H1 (cell line): ENCODE measurements at regions not wholly inside any gene's neighbourhood (a gene's known extent, or its start where the extent isn't known, plus 50 kb on each side); places are given as distances from the start of the nearest gene placed in this dataset.

Experiments
- CTCF ChIA-PET: fragments of 300-600 bp; sonication (Branson Sonifier 250); formaldehyde crosslinking; loops from one replicate; lab custom pipeline; 2021; ENCODE audit not compliant: partially characterized antibody; lab: Charles Lee
- POLR2A ChIA-PET: fragments of 300-600 bp; sonication (Branson Sonifier 250); formaldehyde crosslinking; loops from one replicate; lab custom pipeline; 2021; ENCODE audit warnings: inconsistent platforms; ENCODE audit not compliant: partially characterized antibody; lab: Charles Lee
- DNase-seq, 2 experiments: peaks; one replicate each; pipeline versions ENCODE4 v3.0.0 to v3.0.0-alpha.2; 2010 to 2022; ENCODE audit warnings: low spot score in 2 of 2, low read depth in 1 of 2, mixed read lengths in 1 of 2
- FAIRE-seq: peaks from 2 replicates; lab custom pipeline; 2011; peaks lifted over from hg19 to GRCh38; lab: Jason Lieb, UNC
- H2AFZ ChIP-seq: 2 replicates; pipeline ENCODE4 v1.8.1; 2012; ENCODE audit warnings: low read length, inconsistent platforms
- H2AK5ac ChIP-seq: 2 replicates; pipeline ENCODE4 v1.6.1; 2013; ENCODE audit warnings: low read depth, low read length
- H2BK120ac ChIP-seq: replicated peaks from 2 replicates; pipeline ENCODE3; 2013; ENCODE audit warnings: low read depth, low read length, inconsistent platforms
- H2BK12ac ChIP-seq: 2 replicates; pipeline ENCODE4 v1.6.1; 2013; ENCODE audit warnings: low read depth, low read length
- H2BK15ac ChIP-seq: 2 replicates; pipeline ENCODE4 v1.6.1; 2013; ENCODE audit warnings: low read length
- H2BK20ac ChIP-seq: 2 replicates; pipeline ENCODE4 v1.6.1; 2013; ENCODE audit warnings: low read length
- H2BK5ac ChIP-seq: 2 replicates; pipeline ENCODE4 v1.6.1; 2013; ENCODE audit warnings: low read depth, low read length
- H3K14ac ChIP-seq: 2 replicates; pipeline ENCODE4 v1.6.1; 2013; ENCODE audit warnings: inconsistent platforms; ENCODE audit not compliant: insufficient read length
- H3K18ac ChIP-seq: 2 replicates; pipeline ENCODE4 v1.6.1; 2013; ENCODE audit warnings: low read length; ENCODE audit errors: extremely low read depth
- H3K23ac ChIP-seq: 2 replicates; pipeline ENCODE4 v1.6.1; 2013; ENCODE audit warnings: inconsistent platforms; ENCODE audit not compliant: insufficient read length
- H3K23me2 ChIP-seq: 2 replicates; pipeline ENCODE4 v1.6.1; 2013; ENCODE audit warnings: low read depth, low read length
- H3K27ac ChIP-seq: 2 replicates; pipeline ENCODE4 v1.6.1; 2011; ENCODE audit warnings: low read depth, low read length, inconsistent platforms
- H3K27me3 ChIP-seq, 4 experiments: replicated peaks in 1 of 4; 1 replicate in 1 of 4; 2 replicates in 3 of 4; pipeline versions ENCODE4 v1.6.1 to v1.8.1; 2011 to 2013; ENCODE audit warnings: low read length in 3 of 4, mild to moderate bottlenecking in 3 of 4, inconsistent platforms in 2 of 4, mixed read lengths in 2 of 4, moderate library complexity in 1 of 4; ENCODE audit not compliant: control insufficient read depth in 3 of 4, insufficient read depth in 3 of 4; ENCODE audit errors: extremely low read depth in 1 of 4
- H3K36me3 ChIP-seq, 4 experiments: 2 replicates each; pipeline versions ENCODE4 v1.6.1 to v1.8.1; 2011 to 2013; ENCODE audit warnings: mild to moderate bottlenecking in 4 of 4, low read length in 3 of 4, moderate library complexity in 2 of 4, control low read depth in 1 of 4, inconsistent platforms in 1 of 4; ENCODE audit not compliant: insufficient read depth in 4 of 4, control insufficient read depth in 2 of 4
- H3K4ac ChIP-seq: replicated peaks from 2 replicates; pipeline ENCODE3; 2013; ENCODE audit warnings: low read length, low read depth, mixed read lengths, inconsistent platforms; ENCODE audit not compliant: insufficient read length
- H3K4me1 ChIP-seq, 4 experiments: replicated peaks in 1 of 4; 1 replicate in 1 of 4; 2 replicates in 3 of 4; pipeline versions ENCODE4 v1.6.1 to v1.8.1; 2011 to 2013; ENCODE audit warnings: low read length in 3 of 4, inconsistent platforms in 2 of 4, mixed read lengths in 1 of 4; ENCODE audit not compliant: insufficient read depth in 4 of 4, control insufficient read depth in 3 of 4
- H3K4me2 ChIP-seq, 2 experiments: 2 replicates each; pipeline versions ENCODE4 v1.6.1 to v1.8.1; 2011 to 2013; ENCODE audit warnings: low read depth in 2 of 2, low read length in 2 of 2, control low read depth in 1 of 2, inconsistent platforms in 1 of 2, mild to moderate bottlenecking in 1 of 2; ENCODE audit not compliant: insufficient read depth in 1 of 2
- H3K4me3 ChIP-seq, 4 experiments: fragments of 200-600, 300-600 bp in 1 of 4; sonication (generic), shearing (Covaris generic), sonication (Bioruptor Twin) in 1 of 4; 2 replicates each; pipeline versions ENCODE4 v1.5.1 to v1.8.1; 2011 to 2016; ENCODE audit warnings: low read length in 4 of 4, low read depth in 3 of 4, control low read depth in 2 of 4, inconsistent platforms in 2 of 4, mild to moderate bottlenecking in 2 of 4, mixed read lengths in 1 of 4, moderate library complexity in 1 of 4; ENCODE audit not compliant: insufficient read depth in 2 of 4; ENCODE audit errors: extremely low read depth in 1 of 4
- H3K56ac ChIP-seq: replicated peaks from 2 replicates; pipeline ENCODE3; 2013; ENCODE audit warnings: low read depth, mild to moderate bottlenecking, mixed read lengths, low read length, inconsistent platforms; ENCODE audit not compliant: insufficient read length
- H3K79me1 ChIP-seq: 2 replicates; pipeline ENCODE4 v1.6.1; 2013; ENCODE audit warnings: low read depth, low read length, control low read depth
- H3K79me2 ChIP-seq, 2 experiments: 2 replicates each; pipeline versions ENCODE4 v1.6.1 to v1.8.1; 2012 to 2013; ENCODE audit warnings: low read length in 2 of 2, mild to moderate bottlenecking in 2 of 2, inconsistent platforms in 1 of 2; ENCODE audit not compliant: insufficient read depth in 2 of 2, control insufficient read depth in 1 of 2
- H3K9ac ChIP-seq, 4 experiments: replicated peaks in 1 of 4; 1 replicate in 1 of 4; 2 replicates in 3 of 4; pipeline versions ENCODE4 v1.6.1 to v1.8.1; 2011 to 2013; ENCODE audit warnings: low read depth in 3 of 4, low read length in 3 of 4, control low read depth in 2 of 4, mild to moderate bottlenecking in 2 of 4, moderate library complexity in 2 of 4, inconsistent platforms in 1 of 4; ENCODE audit errors: extremely low read depth in 1 of 4
- H3K9me3 ChIP-seq, 2 experiments: 2 replicates each; pipeline versions ENCODE4 v1.6.1 to v1.8.1; 2012 to 2013; ENCODE audit warnings: mild to moderate bottlenecking in 2 of 2, moderate library complexity in 2 of 2, control low read depth in 1 of 2, inconsistent platforms in 1 of 2, low read depth in 1 of 2, low read length in 1 of 2, mixed read lengths in 1 of 2; ENCODE audit not compliant: insufficient read depth in 2 of 2
- H4K20me1 ChIP-seq, 2 experiments: replicated peaks in 1 of 2; 2 replicates each; pipeline versions ENCODE3 to v1.8.1; 2011 to 2013; ENCODE audit warnings: inconsistent platforms in 2 of 2, low read length in 2 of 2, mild to moderate bottlenecking in 1 of 2; ENCODE audit not compliant: insufficient read depth in 2 of 2, control insufficient read depth in 1 of 2
- H4K5ac ChIP-seq: 2 replicates; pipeline ENCODE4 v1.6.1; 2013; ENCODE audit warnings: low read length, low read depth, mixed read lengths, inconsistent platforms; ENCODE audit not compliant: insufficient read length
- H4K8ac ChIP-seq: 2 replicates; pipeline ENCODE4 v1.8.0; 2013; ENCODE audit warnings: mild to moderate bottlenecking, moderate library complexity, low read length, inconsistent platforms; ENCODE audit not compliant: insufficient read depth; ENCODE audit errors: extremely low read depth
- H4K91ac ChIP-seq: replicated peaks from 2 replicates; pipeline ENCODE3; 2013; ENCODE audit warnings: low read length, mixed read lengths, inconsistent platforms; ENCODE audit not compliant: insufficient read length
- JUND ChIP-seq: IDR thresholded peaks from 2 replicates; pipeline ENCODE4 v1.6.1; 2011; ENCODE audit warnings: mild to moderate bottlenecking, improper control_type of control experiment, low read length
- WGBS, 2 experiments: shearing (Covaris generic) in 1 of 2; methylation state at CpG; one replicate each; pipeline versions ENCODE4 v1.1.6 to v1.1.7; 2013 to 2015; ENCODE audit warnings: low lambda C conversion rate in 2 of 2, mixed read lengths in 2 of 2, inconsistent platforms in 1 of 2, low coverage in 1 of 2, missing lambda C conversion rate in 1 of 2; ENCODE audit not compliant: insufficient replicate concordance in 2 of 2, insufficient coverage in 1 of 2, insufficient read length in 1 of 2; ENCODE audit errors: extremely low coverage in 1 of 2, missing lambda C conversion rate in 1 of 2; 5-methylcytosine and 5-hydroxymethylcytosine counted together

DNA sequence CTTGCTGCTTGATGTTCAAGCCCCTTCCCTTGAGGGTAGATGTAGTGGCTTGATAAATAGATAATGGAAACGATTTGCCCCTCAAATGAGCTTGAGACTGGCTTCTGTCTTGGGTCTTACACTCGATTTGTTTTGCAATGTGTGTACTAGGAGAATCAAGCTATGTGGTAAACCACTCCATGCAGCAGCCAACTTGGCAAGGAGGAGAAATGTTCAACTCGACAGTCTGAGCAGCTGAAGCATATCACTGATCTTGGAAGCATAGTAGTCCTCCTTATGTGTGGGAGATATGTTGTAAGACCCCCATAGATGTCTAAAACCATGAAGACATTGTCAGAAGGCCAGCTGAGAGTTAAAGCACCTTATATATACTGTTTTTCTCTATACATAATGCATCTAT lies 125.3 kb downstream of the CCNG2 start:
- DNase-seq, result no peak
- Histone ChIP-seq H3K27ac (no peak overlapping the region), H2BK120ac (no peak overlapping the region), H2AFZ (no peak overlapping the region), H3K14ac (no peak overlapping the region), H2AK5ac (no peak overlapping the region), H2BK5ac (no peak overlapping the region), H3K4me2 (no peak overlapping the region), H2BK15ac (no peak overlapping the region), H3K4me3 (no peak overlapping the region), H3K9ac (no peak overlapping the region), H3K56ac (no peak overlapping the region), H4K20me1 (no peaks in the 10 kb centered on the region), H3K9me3 (no peaks in the 10 kb centered on the region; a peak in 1 of 4 replicates), H2BK12ac (no peak overlapping the region), H3K27me3 (no peaks in the 10 kb centered on the region), H3K79me1 (no peaks in the 10 kb centered on the region), H3K4me1 (no peaks in the 10 kb centered on the region), H4K8ac (no peak overlapping the region), H4K5ac (no peak overlapping the region), H3K23me2 (no peaks in the 10 kb centered on the region), H4K91ac (no peak overlapping the region), H3K18ac (no peak overlapping the region), H2BK20ac (no peak overlapping the region), H3K4ac (no peak overlapping the region), H3K23ac (no peak overlapping the region), H3K36me3 (no peaks in the 10 kb centered on the region), H3K79me2 (no peaks in the 10 kb centered on the region)
- no peak for FAIRE-seq
- ChIA-PET CTCF (interaction anchor here (0.6 to 3.0 kb wide), 8 partner anchors 9 to 89 kb away, joined by 3 to 9 read pairs (median 3); no protein-coding TSS in a partner anchor), POLR2A (no interaction called here)
- 82% methylated on average over 3 of the region's 3 CpGs; no CpG with 5 or more reads in 1 of the 2 experiments for WGBS, 2 experiments
- TF ChIP-seq JUND, result no peak
